ENCODE measurements at regions not wholly inside any gene's neighbourhood (a gene's known extent, or its start where the extent isn't known, plus 50 kb on each side); places are given as distances from the start of the nearest gene placed in this dataset.
A peak's percentile ranks its signal among the peaks of the same experiment; 100 is the strongest.

DNA sequence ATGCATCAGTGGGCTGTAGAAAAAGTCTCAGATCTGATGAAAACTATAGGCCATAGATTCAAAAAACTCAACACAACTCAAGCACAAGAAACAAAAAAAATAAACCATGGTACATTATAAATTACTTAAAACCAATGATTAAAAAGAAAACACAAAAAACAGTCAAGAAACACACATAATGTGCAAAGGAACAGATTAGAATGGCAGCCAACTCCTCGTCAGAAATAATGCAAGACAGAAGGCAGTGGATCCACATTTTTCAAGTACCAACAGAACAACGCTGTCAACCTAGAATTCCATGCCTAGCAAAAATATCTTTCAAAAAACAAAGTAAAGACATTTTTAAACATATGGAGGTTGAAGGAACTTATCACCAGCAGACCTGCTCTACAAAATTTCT is 69.7 kb downstream of the PSMB1 start:
- no peaks in the 10 kb centered on the region for H3K9me3 ChIP-seq (ENCODE audit: low read depth, low read length)
- DNase-seq (ENCODE audit: low read depth, low spot score): no peak
- H3K4me3 ChIP-seq: no peak overlapping the region
- H3K36me3 ChIP-seq (ENCODE audit: insufficient read depth, low read length): no peaks in the 10 kb centered on the region
- no peak for TF ChIP-seq FOXP2 (optimal IDR thresholded peaks at IDR 0.05; ENCODE audit: control extremely low read depth, extremely low read length, insufficient read depth)
- TF ChIP-seq EZH2 (IDR thresholded peaks at IDR 0.05): no peak
- no peak for TF ChIP-seq POLR2AphosphoS5 (IDR thresholded peaks at IDR 0.05; ENCODE audit: borderline replicate concordance, low read depth, low read length)
- H3K9ac ChIP-seq (ENCODE audit: insufficient read length): no peak overlapping the region
- no peak overlapping the region for H3K27ac ChIP-seq

GRCh38 chr6:170480050-170480692 is 72.9 kb downstream of the PSMB1 start:
- no peak overlapping the region for H3K27ac ChIP-seq
- no peaks in the 10 kb centered on the region for H3K9me3 ChIP-seq (ENCODE audit: low read depth, low read length)
- H3K36me3 ChIP-seq (ENCODE audit: insufficient read depth, low read length): no peaks in the 10 kb centered on the region
- no peak for DNase-seq (ENCODE audit: low read depth, low spot score)
- no peak overlapping the region for H3K4me3 ChIP-seq
- TF ChIP-seq POLR2AphosphoS5 (IDR thresholded peaks at IDR 0.05; ENCODE audit: borderline replicate concordance, low read depth, low read length) (no peak), FOXP2 (optimal IDR thresholded peaks at IDR 0.05; ENCODE audit: control extremely low read depth, extremely low read length, insufficient read depth) (no peak), EZH2 (IDR thresholded peaks at IDR 0.05) (no peak)
- no peak overlapping the region for H3K9ac ChIP-seq (ENCODE audit: insufficient read length)

GRCh38 chr6:170476360-170476759 is 76.7 kb downstream of the PSMB1 start:
- H3K27ac ChIP-seq: no peak overlapping the region
- H3K4me3 ChIP-seq: no peak overlapping the region
- TF ChIP-seq FOXP2 (optimal IDR thresholded peaks at IDR 0.05; ENCODE audit: control extremely low read depth, extremely low read length, insufficient read depth): no peak
- no peak for TF ChIP-seq EZH2 (IDR thresholded peaks at IDR 0.05)
- no peak for TF ChIP-seq POLR2AphosphoS5 (IDR thresholded peaks at IDR 0.05; ENCODE audit: borderline replicate concordance, low read depth, low read length)
- no peak overlapping the region for H3K9ac ChIP-seq (ENCODE audit: insufficient read length)
- H3K9me3 ChIP-seq (ENCODE audit: low read depth, low read length): no peaks in the 10 kb centered on the region
- H3K36me3 ChIP-seq (ENCODE audit: insufficient read depth, low read length): no peaks in the 10 kb centered on the region
- DNase-seq (ENCODE audit: low read depth, low spot score): no peak

DNA sequence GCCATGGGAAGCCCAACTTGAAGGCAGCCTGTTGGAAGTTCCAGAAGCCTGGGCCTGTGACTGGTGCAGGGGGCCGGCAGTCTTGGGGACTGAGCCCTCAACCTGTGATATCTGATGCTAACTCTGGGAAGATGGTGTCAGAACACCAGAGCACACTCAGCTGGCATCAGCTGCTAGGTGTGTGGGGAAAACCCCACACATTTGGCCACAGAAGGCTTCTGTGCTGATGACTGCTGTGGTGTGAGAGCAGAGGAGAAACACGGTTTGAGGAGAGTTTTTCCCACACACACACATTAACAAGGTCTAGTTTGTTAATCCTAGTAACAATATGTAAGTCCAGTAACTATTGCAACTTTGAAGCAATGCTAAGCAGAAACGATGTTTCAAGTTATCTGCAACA is 78.0 kb downstream of the PSMB1 start:
- H3K36me3 ChIP-seq (ENCODE audit: insufficient read depth, low read length): no peaks in the 10 kb centered on the region
- no peak for DNase-seq (ENCODE audit: low read depth, low spot score)
- H3K4me3 ChIP-seq: no peak overlapping the region
- H3K9me3 ChIP-seq (ENCODE audit: low read depth, low read length): no peaks in the 10 kb centered on the region
- H3K27ac ChIP-seq: no peak overlapping the region
- H3K9ac ChIP-seq (ENCODE audit: insufficient read length): no peak overlapping the region
- TF ChIP-seq POLR2AphosphoS5 (IDR thresholded peaks at IDR 0.05; ENCODE audit: borderline replicate concordance, low read depth, low read length) (no peak), FOXP2 (optimal IDR thresholded peaks at IDR 0.05; ENCODE audit: control extremely low read depth, extremely low read length, insufficient read depth) (no peak), EZH2 (IDR thresholded peaks at IDR 0.05) (no peak)

DNA sequence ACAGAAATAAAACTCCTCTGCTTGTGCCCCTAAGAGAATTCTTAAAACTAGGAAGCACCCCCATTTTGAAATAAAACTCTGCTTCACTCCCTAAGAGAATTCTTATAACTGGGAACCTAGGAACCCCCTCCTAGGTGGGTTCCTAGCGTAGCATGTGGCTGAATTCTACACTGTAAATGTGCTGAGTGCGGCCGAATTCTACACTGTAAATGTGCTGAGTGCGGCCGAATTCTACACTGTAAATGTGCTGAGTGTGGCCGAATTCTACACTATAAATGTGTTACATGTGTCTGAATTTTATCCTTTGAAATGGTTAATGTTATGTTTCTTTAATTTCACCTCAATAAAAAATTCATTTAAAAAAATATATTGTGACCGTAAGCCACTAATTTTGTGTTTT is 79.3 kb downstream of the PSMB1 start:
- Histone ChIP-seq H3K9ac (ENCODE audit: insufficient read length) (peak overlapping the region; percentile 48), H3K9me3 (ENCODE audit: low read depth, low read length) (no peaks in the 10 kb centered on the region), H3K36me3 (ENCODE audit: insufficient read depth, low read length) (no peaks in the 10 kb centered on the region), H3K4me3 (peak overlapping the region; percentile 70), H3K27ac (peak overlapping the region; percentile 94)
- TF ChIP-seq FOXP2 (optimal IDR thresholded peaks at IDR 0.05; ENCODE audit: control extremely low read depth, extremely low read length, insufficient read depth) (no peak), EZH2 (IDR thresholded peaks at IDR 0.05) (no peak), POLR2AphosphoS5 (IDR thresholded peaks at IDR 0.05; ENCODE audit: borderline replicate concordance, low read depth, low read length) (peak; percentile 63; the same call in 1 of the 2 replicates)
- DNase-seq (ENCODE audit: low read depth, low spot score): no peak

GRCh38 chr6:170473301-170473717 is 79.8 kb downstream of the PSMB1 start:
- Histone ChIP-seq H3K36me3 (ENCODE audit: insufficient read depth, low read length) (no peaks in the 10 kb centered on the region), H3K4me3 (peak overlapping the region; percentile 70), H3K9ac (ENCODE audit: insufficient read length) (peak overlapping the region; percentile 48), H3K9me3 (ENCODE audit: low read depth, low read length) (no peaks in the 10 kb centered on the region), H3K27ac (peak overlapping the region; percentile 94)
- TF ChIP-seq FOXP2 (optimal IDR thresholded peaks at IDR 0.05; ENCODE audit: control extremely low read depth, extremely low read length, insufficient read depth) (no peak), POLR2AphosphoS5 (IDR thresholded peaks at IDR 0.05; ENCODE audit: borderline replicate concordance, low read depth, low read length) (no peak), EZH2 (IDR thresholded peaks at IDR 0.05) (no peak)
- DNase-seq (ENCODE audit: low read depth, low spot score): no peak

DNA sequence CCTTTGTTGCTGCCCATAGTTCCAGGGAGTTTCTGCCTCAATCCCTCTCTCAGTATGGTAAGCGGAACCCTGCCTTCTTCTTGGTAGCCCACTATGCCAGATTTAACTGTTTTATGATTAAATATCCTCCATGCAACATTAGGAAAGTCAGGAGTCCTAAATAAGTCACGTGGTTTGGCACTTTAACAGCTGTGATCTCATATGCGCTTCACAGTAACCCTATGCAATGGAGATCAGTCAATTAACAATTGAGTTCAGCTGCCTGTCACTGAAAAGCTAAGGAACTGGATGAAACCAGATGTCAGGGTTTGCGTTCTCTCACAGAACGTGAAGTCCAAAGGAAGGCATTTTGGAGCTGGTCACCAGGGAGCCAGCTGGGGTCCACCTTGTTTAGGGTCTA is 81.6 kb downstream of the PSMB1 start:
- TF ChIP-seq EZH2 (IDR thresholded peaks at IDR 0.05) (no peak), POLR2AphosphoS5 (IDR thresholded peaks at IDR 0.05; ENCODE audit: borderline replicate concordance, low read depth, low read length) (no peak), FOXP2 (optimal IDR thresholded peaks at IDR 0.05; ENCODE audit: control extremely low read depth, extremely low read length, insufficient read depth) (no peak)

GRCh38 chr6:170470734-170471133 is 82.4 kb downstream of the PSMB1 start:
- Histone ChIP-seq H3K9me3 (ENCODE audit: low read depth, low read length) (no peaks in the 10 kb centered on the region), H3K27ac (no peak overlapping the region), H3K9ac (ENCODE audit: insufficient read length) (no peak overlapping the region), H3K36me3 (ENCODE audit: insufficient read depth, low read length) (no peaks in the 10 kb centered on the region), H3K4me3 (no peak overlapping the region)
- no peak for DNase-seq (ENCODE audit: low read depth, low spot score)
- TF ChIP-seq POLR2AphosphoS5 (IDR thresholded peaks at IDR 0.05; ENCODE audit: borderline replicate concordance, low read depth, low read length) (no peak), EZH2 (IDR thresholded peaks at IDR 0.05) (no peak), FOXP2 (optimal IDR thresholded peaks at IDR 0.05; ENCODE audit: control extremely low read depth, extremely low read length, insufficient read depth) (no peak)

More for the DNA sequence above, 81.6 kb downstream of the PSMB1 start:
- no peak overlapping the region for H3K9ac ChIP-seq (ENCODE audit: insufficient read length)
- H3K9me3 ChIP-seq (ENCODE audit: low read depth, low read length): no peaks in the 10 kb centered on the region
- H3K4me3 ChIP-seq: no peak overlapping the region
- DNase-seq (ENCODE audit: low read depth, low spot score): no peak
- no peak overlapping the region for H3K27ac ChIP-seq
- no peaks in the 10 kb centered on the region for H3K36me3 ChIP-seq (ENCODE audit: insufficient read depth, low read length)

DNA sequence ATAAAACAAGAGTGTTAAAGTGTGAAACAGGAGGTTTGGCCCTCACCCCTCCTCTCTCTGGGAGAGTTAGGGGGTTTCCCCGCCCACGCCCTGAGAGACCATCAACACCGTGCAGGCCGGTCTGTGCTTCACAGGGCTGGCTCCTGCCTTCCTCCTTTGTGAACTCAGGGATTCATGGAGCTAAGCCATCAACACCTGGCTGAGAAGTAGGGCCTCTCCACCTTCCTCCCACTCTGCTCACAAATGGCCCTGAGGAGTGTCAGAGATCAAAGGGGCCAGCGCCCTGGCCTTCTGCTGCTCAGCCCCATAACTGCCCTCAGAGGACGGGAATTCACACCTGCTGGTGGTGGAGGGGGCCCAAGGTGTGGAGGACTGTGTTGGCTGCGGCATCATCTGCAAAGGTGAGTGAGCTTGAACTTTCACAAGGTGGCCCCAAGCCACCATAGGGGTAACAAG is 88.6 kb downstream of the PSMB1 start:
- H3K9me3 ChIP-seq (ENCODE audit: low read depth, low read length): no peaks in the 10 kb centered on the region
- no peak overlapping the region for H3K9ac ChIP-seq (ENCODE audit: insufficient read length)
- H3K36me3 ChIP-seq (ENCODE audit: insufficient read depth, low read length): no peaks in the 10 kb centered on the region
- no peak overlapping the region for H3K27ac ChIP-seq
- TF ChIP-seq EZH2 (IDR thresholded peaks at IDR 0.05) (no peak), POLR2AphosphoS5 (IDR thresholded peaks at IDR 0.05; ENCODE audit: borderline replicate concordance, low read depth, low read length) (no peak), FOXP2 (optimal IDR thresholded peaks at IDR 0.05; ENCODE audit: control extremely low read depth, extremely low read length, insufficient read depth) (no peak)
- H3K4me3 ChIP-seq: no peak overlapping the region
- DNase-seq (ENCODE audit: low read depth, low spot score): no peak

Data from SK-N-MC (cell line).